ENCODE measurements at regions not wholly inside any gene's neighbourhood (a gene's known extent, or its start where the extent isn't known, plus 50 kb on each side); places are given as distances from the start of the nearest gene placed in this dataset.
"Not testable (repeated sequence)": the region's sequence is repeated elsewhere in the genome, so short reads cannot be mapped to it uniquely, and the experiment has no call there.

- not testable (repeated sequence) for TF ChIP-seq CTCF, POLR2AphosphoS5, POLR2A (IDR thresholded peaks at IDR 0.05)
Observed at GRCh38 chr6:139998478-139998877, 624.0 kb upstream of the CITED2 start.
